ENCODE measurements at regions not wholly inside any gene's neighbourhood (a gene's known extent, or its start where the extent isn't known, plus 50 kb on each side); places are given as distances from the start of the nearest gene placed in this dataset.

DNA sequence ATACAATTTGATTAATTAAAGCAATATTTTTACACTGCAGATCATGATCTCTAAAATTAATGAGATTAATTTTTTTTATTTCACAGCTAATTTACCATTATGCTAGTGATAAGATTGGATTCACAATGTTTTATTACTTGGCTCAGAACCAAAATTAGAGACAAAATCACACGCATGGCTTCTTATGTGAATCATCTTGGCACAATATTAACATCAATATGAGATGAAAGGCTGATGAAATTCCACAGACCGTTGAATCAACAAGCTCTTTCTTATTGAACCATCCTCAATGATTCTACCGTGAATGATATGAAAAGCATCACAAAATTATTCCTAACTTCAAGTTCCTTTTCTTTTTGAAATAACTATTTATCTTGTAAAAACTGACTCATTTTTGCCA lies 544.9 kb downstream of the KCNT2 start:
- TF ChIP-seq CTCF (IDR thresholded peaks at IDR 0.05) (no peak), EZH2phosphoT487 (IDR thresholded peaks at IDR 0.05) (no peak)

Data from neural progenitor cell (in vitro differentiated cells).